GM21576 (cell line): ENCODE measurements at regions not wholly inside any gene's neighbourhood (a gene's known extent, or its start where the extent isn't known, plus 50 kb on each side); places are given as distances from the start of the nearest gene placed in this dataset.

Source experiments
- ATAC-seq: cut with Tn5 transposase; IDR thresholded peaks from one replicate; pipeline ENCODE4 v1.9.1; 2021; ENCODE audit warnings: mild to moderate bottlenecking, moderate library complexity; ENCODE audit not compliant: unreplicated experiment

GRCh38 chr22:48365386-48365785 is 1462.3 kb downstream of the BRD1 start:
- ATAC-seq, result no peak

DNA sequence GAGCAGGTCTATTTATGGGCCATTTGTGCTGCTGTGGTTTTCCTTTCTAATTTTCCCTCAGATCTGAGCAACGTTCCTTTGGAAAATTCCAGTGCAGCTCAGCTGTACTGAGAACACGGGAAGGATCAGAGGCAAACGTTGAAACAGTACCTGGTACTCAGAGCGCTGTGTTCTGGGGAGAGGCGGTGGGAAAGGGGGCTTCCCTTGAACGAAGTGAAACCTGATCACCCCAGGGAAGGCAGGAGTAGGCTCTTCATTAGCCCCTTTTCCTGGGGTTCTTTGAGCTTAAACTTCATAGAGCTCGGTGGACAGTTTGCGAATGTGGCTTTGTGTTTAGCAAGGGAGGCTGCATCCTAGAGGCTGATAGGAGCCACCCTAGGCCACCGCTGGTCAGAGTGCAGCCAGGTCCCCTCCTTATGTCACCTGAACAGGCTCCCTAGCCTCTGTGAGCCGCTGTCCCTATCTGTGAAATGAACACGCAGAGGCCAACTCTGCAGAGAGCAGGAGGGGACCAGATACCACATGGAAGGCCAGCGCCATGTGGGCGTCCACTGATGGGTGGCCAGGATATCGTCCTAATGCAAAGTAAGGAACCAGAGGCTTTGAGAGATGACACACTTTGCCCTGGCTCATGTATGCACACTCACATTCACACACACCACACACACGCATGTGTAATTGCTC is 1464.8 kb downstream of the BRD1 start:
- ATAC-seq, result no peak

GRCh38 chr22:48361099-48361639 is 1466.5 kb downstream of the BRD1 start:
- ATAC-seq, result no peak

GRCh38 chr22:48359613-48359965 is 1468.1 kb downstream of the BRD1 start:
- ATAC-seq, result no peak

GRCh38 chr22:48358886-48359612 is 1468.6 kb downstream of the BRD1 start:
- ATAC-seq, result no peak

- no peak for ATAC-seq
Measured at GRCh38 chr22:48357961-48358360, 1469.7 kb downstream of the BRD1 start.

- ATAC-seq, result no peak
Measured at GRCh38 chr22:48357196-48357595, 1470.5 kb downstream of the BRD1 start.

DNA sequence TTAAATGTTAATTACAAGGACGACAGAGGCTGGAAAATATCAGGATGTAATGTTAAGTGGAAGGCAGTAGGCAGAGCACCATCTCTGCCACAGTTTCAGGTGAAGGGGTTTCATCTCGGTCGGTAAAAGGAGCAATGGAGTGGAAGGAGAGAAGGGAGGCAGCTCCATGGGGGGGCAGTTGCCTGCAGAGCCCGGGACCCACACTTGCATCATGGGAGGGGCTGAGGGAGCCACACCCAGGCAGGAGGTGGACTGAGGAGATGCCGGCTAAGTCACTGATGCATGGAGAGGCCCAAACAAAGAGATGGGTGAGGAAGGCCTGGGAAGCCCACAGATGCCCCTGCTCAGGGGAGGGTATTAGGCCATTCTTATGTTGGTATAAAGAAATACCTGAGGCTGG is 1470.9 kb downstream of the BRD1 start:
- no peak for ATAC-seq

GRCh38 chr22:48354096-48354495 is 1473.6 kb downstream of the BRD1 start:
- ATAC-seq, result no peak

- no peak for ATAC-seq
Measured at GRCh38 chr22:48353116-48353947, 1474.3 kb downstream of the BRD1 start.

DNA sequence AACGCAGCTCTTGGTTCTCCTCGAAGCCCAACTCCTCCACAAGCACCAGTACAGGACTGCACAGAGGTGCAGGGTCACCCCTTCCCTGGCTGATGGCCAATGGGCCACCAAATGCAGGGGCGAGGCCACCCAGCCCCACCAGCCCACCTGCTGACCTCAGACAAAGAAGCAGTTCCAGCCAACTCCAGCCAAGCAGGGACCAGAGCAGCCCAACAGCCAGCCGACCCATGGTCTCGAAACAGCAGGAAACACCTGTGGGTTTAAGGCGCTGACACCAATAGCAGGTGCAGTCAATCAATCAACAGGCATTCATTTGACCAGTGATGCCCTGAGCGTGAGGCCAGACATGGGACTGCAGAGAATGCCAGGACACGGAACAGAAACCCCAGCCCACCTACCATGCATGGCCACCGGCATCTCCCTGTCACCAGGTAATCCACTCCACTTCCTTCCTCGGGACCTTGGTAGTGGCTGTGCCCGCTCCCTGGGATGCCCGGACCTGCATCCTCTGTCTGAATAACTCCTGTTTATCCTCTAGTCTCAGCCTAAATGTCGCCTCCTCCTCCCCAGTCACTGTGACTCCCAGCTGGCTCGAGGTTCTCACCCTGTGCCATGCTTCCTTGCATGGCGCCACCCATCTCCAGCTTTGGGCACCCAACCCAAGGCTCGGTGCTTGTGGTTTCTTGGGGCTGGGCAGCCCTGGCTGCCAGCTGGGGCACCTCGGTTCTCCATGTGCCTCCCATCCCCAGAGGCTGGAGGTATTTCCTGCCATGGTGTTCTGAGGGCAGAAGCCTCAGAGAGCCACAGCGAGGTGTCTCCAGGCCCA is 1475.4 kb downstream of the BRD1 start:
- no peak for ATAC-seq

- no peak for ATAC-seq
Measured at GRCh38 chr22:48351376-48352085, 1476.1 kb downstream of the BRD1 start.

DNA sequence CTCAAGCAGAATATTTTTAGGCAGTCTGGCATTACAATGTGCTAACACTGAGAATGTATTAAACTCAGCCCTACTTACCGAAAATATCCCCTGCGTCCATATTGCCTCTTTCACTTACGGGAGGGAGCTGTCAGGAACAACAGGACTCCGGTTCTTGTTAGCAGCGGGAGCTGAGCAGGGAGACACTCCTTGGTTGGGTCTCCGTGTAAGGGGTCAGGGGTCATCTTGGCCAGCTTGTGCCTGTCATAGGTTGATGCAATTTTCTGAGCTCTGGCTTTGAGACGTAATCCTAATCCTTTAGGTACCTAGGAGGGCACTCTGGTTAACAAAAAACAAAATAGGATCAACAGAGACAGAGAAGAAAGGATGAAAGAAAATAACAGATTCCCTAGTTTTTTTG is 1477.2 kb downstream of the BRD1 start:
- ATAC-seq, result no peak

GRCh38 chr22:48348855-48349254 is 1478.8 kb downstream of the BRD1 start:
- no peak for ATAC-seq

- ATAC-seq, result no peak
Measured at GRCh38 chr22:48347311-48347710, 1480.4 kb downstream of the BRD1 start.

- ATAC-seq, result no peak
Measured at GRCh38 chr22:48346911-48347310, 1480.8 kb downstream of the BRD1 start.

GRCh38 chr22:48346311-48346710 is 1481.4 kb downstream of the BRD1 start:
- ATAC-seq, result no peak

DNA sequence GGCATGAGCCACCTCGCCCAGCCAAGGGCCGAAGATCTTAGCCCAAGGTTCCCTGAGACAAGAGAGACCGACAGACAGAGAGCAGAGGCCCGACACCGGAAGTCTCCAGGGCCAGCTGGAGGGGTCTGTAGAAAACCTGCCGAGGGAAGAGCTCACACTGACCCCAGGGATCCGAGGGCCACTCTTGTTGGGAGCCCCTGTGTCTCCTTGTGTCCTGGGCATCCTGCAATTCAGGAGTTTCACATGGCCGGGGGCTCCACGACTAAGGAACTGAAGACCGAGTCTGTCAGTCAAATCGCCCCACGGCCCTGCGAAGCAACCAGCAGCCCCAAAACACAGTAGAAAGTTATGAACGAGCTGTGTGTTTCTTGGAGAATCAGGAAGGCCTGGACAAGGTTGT is 1482.0 kb downstream of the BRD1 start:
- no peak for ATAC-seq

- ATAC-seq, result no peak
Measured at GRCh38 chr22:48343461-48343860, 1484.2 kb downstream of the BRD1 start.

DNA sequence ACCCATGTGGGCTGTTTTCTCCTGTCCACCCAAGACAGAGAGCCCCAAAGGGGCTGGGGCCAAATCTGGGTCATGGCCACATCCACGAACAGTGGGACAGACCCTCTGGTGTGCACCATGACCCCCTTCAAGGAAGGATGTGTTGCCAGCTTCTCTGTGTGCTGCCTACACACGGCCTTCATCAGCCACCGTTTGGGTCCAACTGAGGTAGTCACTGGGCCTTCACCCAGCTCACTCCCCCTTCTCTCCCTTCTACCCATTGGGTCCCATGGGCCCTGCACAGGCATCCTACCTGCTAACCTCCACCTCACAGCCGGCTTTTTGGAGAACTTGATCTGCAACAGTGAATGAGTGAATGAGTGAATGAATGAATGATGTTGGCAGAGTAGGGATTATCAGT is 1484.9 kb downstream of the BRD1 start:
- no peak for ATAC-seq
